ENCODE measurements at regions not wholly inside any gene's neighbourhood (a gene's known extent, or its start where the extent isn't known, plus 50 kb on each side); places are given as distances from the start of the nearest gene placed in this dataset.

DNA sequence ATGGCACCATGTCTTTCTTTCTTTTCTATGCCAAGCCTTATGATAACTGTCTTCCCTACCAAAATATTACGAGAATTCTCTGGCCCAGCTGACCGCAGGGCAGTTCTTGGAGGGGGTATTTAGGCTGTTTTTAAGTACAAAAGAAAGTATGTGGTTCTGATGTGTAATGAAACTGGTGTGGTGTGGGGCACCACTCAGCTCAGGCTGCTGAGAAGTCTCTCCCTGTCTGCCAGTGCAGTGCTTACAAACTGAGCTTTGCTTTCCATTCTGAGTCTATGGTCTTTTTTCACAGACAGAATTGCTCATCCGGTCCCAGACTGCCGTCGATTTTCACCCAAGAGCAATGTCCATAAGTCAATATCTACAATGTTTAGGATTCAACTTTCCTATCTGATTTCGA, 847.6 kb downstream of the NTRK3 start:
- Histone ChIP-seq H4K20me1 (ENCODE audit: insufficient read depth, low read length) (no peaks in the 10 kb centered on the region), H3K27ac (ENCODE audit: insufficient read depth, low read length) (no peak overlapping the region), H3K4ac (ENCODE audit: low read depth, low read length) (no peak overlapping the region), H2BK5ac (ENCODE audit: low read depth, low read length, poor library complexity, severe bottlenecking) (no peak overlapping the region), H3K9me1 (ENCODE audit: insufficient read depth, low read length) (no peaks in the 10 kb centered on the region), H3K9me3 (ENCODE audit: control insufficient read depth, insufficient read depth, low read length) (peaks cover 4% of the 10 kb centered on the region), H3K4me1 (ENCODE audit: control insufficient read depth, insufficient read depth, low read length) (no peaks in the 10 kb centered on the region), H3K9ac (ENCODE audit: low read depth, low read length) (no peak overlapping the region), H2BK15ac (ENCODE audit: low read depth, low read length) (no peak overlapping the region), H3K4me2 (ENCODE audit: low read depth, low read length) (no peak overlapping the region), H4K5ac (ENCODE audit: low read depth, low read length) (no peak overlapping the region), H3K23ac (ENCODE audit: low read depth, low read length) (no peak overlapping the region), H2BK20ac (ENCODE audit: low read depth, low read length) (no peak overlapping the region), H3K14ac (replicated peaks; ENCODE audit: low read depth, low read length) (no peak overlapping the region), H2AK5ac (ENCODE audit: low read depth, low read length) (no peak overlapping the region), H4K91ac (ENCODE audit: insufficient read depth, low read depth, low read length) (no peak overlapping the region), H3K56ac (ENCODE audit: extremely low read depth, insufficient read depth, low read length) (no peak overlapping the region), H2AFZ (replicated peaks; ENCODE audit: low read length, poor library complexity) (no peak overlapping the region), H2AK9ac (replicated peaks; ENCODE audit: low read depth, low read length, poor library complexity) (no peak overlapping the region), H3K36me3 (ENCODE audit: control insufficient read depth, insufficient read depth, low read length) (no peaks in the 10 kb centered on the region), H3K18ac (ENCODE audit: low read depth, low read length) (no peak overlapping the region), H3K79me1 (ENCODE audit: low read depth in 1 of 2, low read length in 2 of 2) (no peaks in the 10 kb centered on the region), H4K8ac (ENCODE audit: low read depth in 2 of 2, low read length in 2 of 2) (no peak overlapping the region), H2BK120ac (ENCODE audit: low read depth, low read length) (no peak overlapping the region), H3K27me3 (ENCODE audit: control insufficient read depth, insufficient read depth, low read length) (no peaks in the 10 kb centered on the region), H3K4me3 (ENCODE audit: insufficient read depth, low read depth, low read length) (no peak overlapping the region)
- DNase-seq (no peak), ATAC-seq (ENCODE audit: low read depth) (no peak)
- dilution Hi-C loops (cut with HindIII; ENCODE audit: low sequenced_read_pairs, unreplicated experiment) (no loop called here), in situ Hi-C loops (cut with MboI; ENCODE audit: low sequenced_read_pairs) (no loop called here), intact Hi-C loops (cut with micrococcal nuclease) (loop anchor here (10.0 kb wide), 1 partner anchor 56 kb away; no protein-coding TSS in a partner anchor)
- no TSS peak for BruUV-seq (replicated peaks)
- CTCF ChIA-PET: no interaction called here
- POLR2A ChIA-PET (ENCODE audit: unreplicated experiment): no interaction called here
- WGBS, 2 experiments (ENCODE audit: extremely low coverage in 2 of 2, insufficient read length in 1 of 2): no CpG with 5 or more reads among the region's 6 CpGs
- TF ChIP-seq MAFK (IDR thresholded peaks at IDR 0.05; ENCODE audit: low read depth, low read length) (no peak), RFX5 (IDR thresholded peaks at IDR 0.05; ENCODE audit: low read depth, low read length) (no peak), SMC3 (IDR thresholded peaks at IDR 0.05; ENCODE audit: low read depth, low read length) (no peak), CHD1 (IDR thresholded peaks at IDR 0.05; ENCODE audit: low read depth, low read length) (no peak), BHLHE40 (IDR thresholded peaks at IDR 0.05; ENCODE audit: low read depth, low read length) (no peak), CEBPB (IDR thresholded peaks at IDR 0.05; ENCODE audit: low read depth, low read length) (no peak), NFE2L2 (IDR thresholded peaks at IDR 0.05; ENCODE audit: low read depth, low read length) (no peak), MAZ (IDR thresholded peaks at IDR 0.05; ENCODE audit: borderline replicate concordance, low read depth, low read length) (no peak), MXI1 (IDR thresholded peaks at IDR 0.05; ENCODE audit: borderline replicate concordance, low read depth, low read length) (no peak), POLR2A (IDR thresholded peaks at IDR 0.05; ENCODE audit: low read depth, low read length) (no peak), FOS (IDR thresholded peaks at IDR 0.05; ENCODE audit: low read depth, low read length) (no peak), RCOR1 (IDR thresholded peaks at IDR 0.05; ENCODE audit: insufficient replicate concordance, low read length) (no peak), RAD21 (IDR thresholded peaks at IDR 0.05; ENCODE audit: low read length) (no peak)
- TF ChIP-seq, protein P1, sequence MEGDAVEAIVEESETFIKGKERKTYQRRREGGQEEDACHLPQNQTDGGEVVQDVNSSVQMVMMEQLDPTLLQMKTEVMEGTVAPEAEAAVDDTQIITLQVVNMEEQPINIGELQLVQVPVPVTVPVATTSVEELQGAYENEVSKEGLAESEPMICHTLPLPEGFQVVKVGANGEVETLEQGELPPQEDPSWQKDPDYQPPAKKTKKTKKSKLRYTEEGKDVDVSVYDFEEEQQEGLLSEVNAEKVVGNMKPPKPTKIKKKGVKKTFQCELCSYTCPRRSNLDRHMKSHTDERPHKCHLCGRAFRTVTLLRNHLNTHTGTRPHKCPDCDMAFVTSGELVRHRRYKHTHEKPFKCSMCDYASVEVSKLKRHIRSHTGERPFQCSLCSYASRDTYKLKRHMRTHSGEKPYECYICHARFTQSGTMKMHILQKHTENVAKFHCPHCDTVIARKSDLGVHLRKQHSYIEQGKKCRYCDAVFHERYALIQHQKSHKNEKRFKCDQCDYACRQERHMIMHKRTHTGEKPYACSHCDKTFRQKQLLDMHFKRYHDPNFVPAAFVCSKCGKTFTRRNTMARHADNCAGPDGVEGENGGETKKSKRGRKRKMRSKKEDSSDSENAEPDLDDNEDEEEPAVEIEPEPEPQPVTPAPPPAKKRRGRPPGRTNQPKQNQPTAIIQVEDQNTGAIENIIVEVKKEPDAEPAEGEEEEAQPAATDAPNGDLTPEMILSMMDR (conservative IDR thresholded peaks at IDR 0.05; ENCODE audit: low read depth, low read length): no peak
- TF ChIP-seq, protein P2, sequence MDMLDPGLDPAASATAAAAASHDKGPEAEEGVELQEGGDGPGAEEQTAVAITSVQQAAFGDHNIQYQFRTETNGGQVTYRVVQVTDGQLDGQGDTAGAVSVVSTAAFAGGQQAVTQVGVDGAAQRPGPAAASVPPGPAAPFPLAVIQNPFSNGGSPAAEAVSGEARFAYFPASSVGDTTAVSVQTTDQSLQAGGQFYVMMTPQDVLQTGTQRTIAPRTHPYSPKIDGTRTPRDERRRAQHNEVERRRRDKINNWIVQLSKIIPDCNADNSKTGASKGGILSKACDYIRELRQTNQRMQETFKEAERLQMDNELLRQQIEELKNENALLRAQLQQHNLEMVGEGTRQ (IDR thresholded peaks at IDR 0.05; ENCODE audit: low read depth, low read length): no peak
